ENCODE measurements at regions not wholly inside any gene's neighbourhood (a gene's known extent, or its start where the extent isn't known, plus 50 kb on each side); places are given as distances from the start of the nearest gene placed in this dataset.

DNA sequence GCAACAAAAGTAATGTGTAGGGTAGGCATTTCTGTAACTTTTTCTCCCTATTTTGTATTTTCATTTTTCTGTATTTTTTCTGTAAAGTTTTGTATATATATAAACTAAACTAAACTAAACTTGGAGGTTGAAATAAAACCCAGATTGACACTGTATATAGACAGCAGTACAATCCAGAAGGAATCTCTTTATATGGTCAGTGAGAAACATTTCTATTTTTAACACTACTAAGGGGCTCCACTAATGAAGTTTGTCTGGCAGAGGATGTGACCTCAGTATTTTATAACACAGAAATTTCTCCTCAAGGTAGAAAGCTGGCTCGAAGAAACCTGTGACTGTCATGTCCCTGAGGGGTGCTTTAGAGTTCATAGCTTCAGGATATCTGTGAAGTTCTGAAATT is 959.2 kb downstream of the ADGRL3 start:
- Histone ChIP-seq H3K4me3 (no peak overlapping the region), H3K27ac (no peak overlapping the region)
- TF ChIP-seq, protein P1, sequence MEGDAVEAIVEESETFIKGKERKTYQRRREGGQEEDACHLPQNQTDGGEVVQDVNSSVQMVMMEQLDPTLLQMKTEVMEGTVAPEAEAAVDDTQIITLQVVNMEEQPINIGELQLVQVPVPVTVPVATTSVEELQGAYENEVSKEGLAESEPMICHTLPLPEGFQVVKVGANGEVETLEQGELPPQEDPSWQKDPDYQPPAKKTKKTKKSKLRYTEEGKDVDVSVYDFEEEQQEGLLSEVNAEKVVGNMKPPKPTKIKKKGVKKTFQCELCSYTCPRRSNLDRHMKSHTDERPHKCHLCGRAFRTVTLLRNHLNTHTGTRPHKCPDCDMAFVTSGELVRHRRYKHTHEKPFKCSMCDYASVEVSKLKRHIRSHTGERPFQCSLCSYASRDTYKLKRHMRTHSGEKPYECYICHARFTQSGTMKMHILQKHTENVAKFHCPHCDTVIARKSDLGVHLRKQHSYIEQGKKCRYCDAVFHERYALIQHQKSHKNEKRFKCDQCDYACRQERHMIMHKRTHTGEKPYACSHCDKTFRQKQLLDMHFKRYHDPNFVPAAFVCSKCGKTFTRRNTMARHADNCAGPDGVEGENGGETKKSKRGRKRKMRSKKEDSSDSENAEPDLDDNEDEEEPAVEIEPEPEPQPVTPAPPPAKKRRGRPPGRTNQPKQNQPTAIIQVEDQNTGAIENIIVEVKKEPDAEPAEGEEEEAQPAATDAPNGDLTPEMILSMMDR (IDR thresholded peaks at IDR 0.05), result no peak

DNA sequence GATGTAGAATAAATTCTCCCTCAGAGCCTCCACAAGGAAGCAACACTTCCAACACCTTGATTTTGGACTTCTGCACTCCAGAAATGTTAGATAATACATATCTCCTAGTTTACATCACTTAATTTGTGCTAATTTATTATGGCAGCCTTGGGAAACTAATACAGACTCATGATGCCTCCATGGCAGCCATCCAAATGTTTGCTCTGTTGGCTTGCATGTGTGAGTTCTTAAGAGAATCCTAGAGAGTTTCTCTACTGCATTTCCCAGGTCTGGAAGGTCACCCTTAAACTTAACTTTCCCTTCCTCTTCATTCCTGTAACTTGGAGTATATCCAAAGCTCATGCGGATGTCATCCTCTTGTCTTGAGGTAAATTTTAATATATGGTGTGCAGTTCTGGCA is 956.1 kb downstream of the ADGRL3 start:
- TF ChIP-seq, protein P1 (IDR thresholded peaks at IDR 0.05), result no peak
- no peak overlapping the region for H3K27ac ChIP-seq
- DNase-seq (ENCODE audit: low spot score), result no peak
- no peak overlapping the region for H3K4me3 ChIP-seq

More for the DNA sequence above, 959.2 kb downstream of the ADGRL3 start:
- no peak for DNase-seq (ENCODE audit: low spot score)

DNA sequence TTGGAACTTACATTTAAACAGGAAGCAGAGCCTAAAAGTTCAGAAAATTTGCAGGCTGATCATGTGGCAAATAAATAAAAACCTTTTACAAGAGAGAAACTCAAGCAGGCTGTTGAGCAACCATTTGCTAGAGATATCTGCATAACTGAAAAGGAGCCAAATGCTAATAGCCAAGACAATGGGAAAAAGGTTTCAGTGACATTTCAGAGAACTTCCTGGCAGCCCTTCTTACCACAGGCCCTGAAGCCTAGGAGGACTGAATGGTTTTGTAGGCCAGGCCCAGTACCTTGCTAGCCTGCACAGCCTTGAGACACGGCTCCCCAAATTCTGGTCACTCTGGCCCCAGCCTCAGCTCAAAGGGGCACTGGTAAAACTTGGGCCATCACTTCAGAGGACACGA is 945.1 kb downstream of the ADGRL3 start:
- Histone ChIP-seq H3K27ac (no peak overlapping the region), H3K4me3 (no peak overlapping the region)
- no peak for DNase-seq (ENCODE audit: low spot score)
- TF ChIP-seq, protein P1 (IDR thresholded peaks at IDR 0.05), result no peak

DNA sequence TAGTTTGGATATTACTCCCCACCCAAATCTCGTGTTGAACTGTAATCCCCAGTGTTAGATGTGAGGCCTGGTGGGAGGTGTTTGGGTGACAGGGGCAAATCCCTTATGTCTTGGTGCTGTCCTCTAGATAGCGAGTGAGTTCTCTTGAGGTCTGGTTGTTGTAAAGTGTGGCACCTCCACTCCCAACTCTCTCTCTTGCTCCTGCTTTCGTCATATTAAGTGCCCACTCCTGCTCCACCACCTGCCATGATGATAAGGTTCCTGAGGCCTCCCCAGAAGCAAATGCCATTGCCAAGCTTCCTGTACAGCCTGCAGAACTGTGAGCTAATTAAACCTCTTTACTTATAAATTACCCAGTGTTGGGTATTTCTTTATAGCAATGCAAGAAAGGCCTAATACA is 944.3 kb downstream of the ADGRL3 start:
- H3K4me3 ChIP-seq, result no peak overlapping the region
- DNase-seq (ENCODE audit: low spot score), result no peak
- TF ChIP-seq, protein P1 (IDR thresholded peaks at IDR 0.05), result no peak
- no peak overlapping the region for H3K27ac ChIP-seq

DNA sequence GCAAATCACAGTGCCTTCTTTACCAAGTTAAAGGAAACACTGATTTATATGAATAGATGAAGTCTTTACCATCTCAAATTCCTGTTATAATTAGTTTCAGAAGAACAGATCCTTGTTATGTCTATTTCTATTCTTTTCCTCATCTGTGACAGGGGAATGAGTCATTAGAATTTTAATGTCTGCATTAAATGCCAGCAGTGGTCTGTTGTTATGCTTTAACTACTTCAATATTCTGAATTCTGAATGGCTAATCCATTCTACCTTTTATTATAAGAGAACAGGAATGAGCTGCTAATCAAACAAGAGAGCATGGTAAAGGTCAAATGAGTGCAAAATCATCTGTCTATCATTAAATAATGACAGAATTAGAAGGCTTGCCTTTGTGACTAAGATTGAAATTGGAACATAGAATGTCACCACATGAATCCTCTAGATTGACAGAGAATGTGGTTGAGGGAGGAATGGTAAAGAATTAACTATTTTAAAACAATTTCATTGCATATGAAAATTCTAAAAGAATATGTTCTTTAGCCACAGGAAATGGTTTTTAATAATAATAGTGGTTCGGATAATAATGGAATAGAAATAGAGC is 935.5 kb downstream of the ADGRL3 start:
- DNase-seq (ENCODE audit: low spot score), result no peak
- TF ChIP-seq, protein P1 (IDR thresholded peaks at IDR 0.05), result no peak
- Histone ChIP-seq H3K27ac (no peak overlapping the region), H3K4me3 (no peak overlapping the region)

DNA sequence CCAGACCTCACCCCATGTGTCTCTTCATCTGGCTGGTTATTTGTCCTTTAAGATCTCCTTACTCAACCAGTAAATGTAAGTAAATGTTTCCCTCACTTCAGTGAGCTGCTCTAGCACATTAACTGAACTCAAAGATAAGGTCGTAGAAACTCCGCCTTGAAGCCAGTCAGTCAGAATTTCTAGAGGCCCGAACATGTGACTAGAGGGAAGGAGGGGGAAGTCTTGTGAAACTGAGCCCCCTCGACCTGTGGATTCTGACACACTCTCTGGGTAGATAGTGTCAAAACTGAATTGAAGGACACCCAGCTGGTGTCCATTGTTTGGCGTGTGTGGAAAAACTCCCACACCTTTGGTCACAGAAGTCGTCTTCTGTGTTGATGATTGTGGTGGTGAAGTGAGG is 933.9 kb downstream of the ADGRL3 start:
- Histone ChIP-seq H3K27ac (no peak overlapping the region), H3K4me3 (no peak overlapping the region)
- TF ChIP-seq, protein P1 (IDR thresholded peaks at IDR 0.05), result no peak
- DNase-seq (ENCODE audit: low spot score), result no peak

DNA sequence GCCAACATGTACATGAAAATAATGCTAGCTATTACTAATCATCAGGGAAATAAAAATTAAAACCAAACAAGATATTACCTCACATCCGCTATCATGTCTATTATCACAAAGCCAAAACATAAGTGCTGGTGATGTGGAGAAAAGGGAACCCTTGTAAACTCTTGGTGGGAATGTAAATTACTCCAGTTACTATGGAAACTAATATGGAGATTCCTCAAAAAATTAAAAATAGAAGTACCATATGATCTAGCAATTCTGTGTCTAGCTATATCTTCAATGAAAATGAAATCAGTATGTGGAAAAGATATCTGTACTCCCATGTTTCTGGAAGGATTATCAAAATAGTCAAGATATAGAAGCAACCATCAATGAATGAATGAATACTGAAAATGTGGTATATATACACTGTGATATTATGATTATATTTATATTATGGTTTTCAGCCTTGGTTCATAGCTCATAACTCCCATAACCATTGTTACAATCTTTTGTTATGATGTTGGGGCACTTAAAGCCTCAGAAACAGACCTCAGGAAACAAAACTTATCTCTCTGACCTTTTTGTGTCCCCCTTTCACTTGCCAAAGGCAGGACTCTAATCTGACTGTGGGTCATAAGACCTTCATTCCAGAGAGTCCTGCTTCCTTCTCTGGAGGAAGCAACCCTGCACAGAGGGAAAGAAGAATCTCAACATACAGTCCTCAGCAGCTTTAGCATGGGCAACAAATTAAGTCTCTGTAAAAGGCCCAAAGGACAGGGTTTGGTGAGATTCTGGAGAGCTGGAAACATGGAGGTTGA is 933.2 kb downstream of the ADGRL3 start:
- Histone ChIP-seq H3K27ac (no peak overlapping the region), H3K4me3 (no peak overlapping the region)
- DNase-seq (ENCODE audit: low spot score), result no peak
- TF ChIP-seq, protein P1 (IDR thresholded peaks at IDR 0.05), result no peak
